AG09319 (cell line): ENCODE measurements at regions not wholly inside any gene's neighbourhood (a gene's known extent, or its start where the extent isn't known, plus 50 kb on each side); places are given as distances from the start of the nearest gene placed in this dataset.
"Not testable (repeated sequence)": the region's sequence is repeated elsewhere in the genome, so short reads cannot be mapped to it uniquely, and the experiment has no call there.

Experiments
- DNase-seq: peaks from one replicate; pipeline ENCODE4 v3.0.0-alpha.2; 2010; ENCODE audit warnings: low read depth; ENCODE audit errors: extremely low read depth
- CTCF ChIP-seq: IDR thresholded peaks from 2 replicates; pipeline ENCODE4 v1.5.1; 2011; ENCODE audit warnings: low read depth, mild to moderate bottlenecking, inconsistent platforms, low read length, moderate library complexity

GRCh38 chr2:13390676-13391075 lies 673.9 kb downstream of the TRIB2 start:
- TF ChIP-seq CTCF = no peak
- no peak for DNase-seq

- no peak for DNase-seq
- no peak for TF ChIP-seq CTCF
These were observed 684.6 kb downstream of the TRIB2 start for GRCh38 chr2:13401312-13401711.

GRCh38 chr2:13413989-13414388 lies 697.3 kb downstream of the TRIB2 start:
- TF ChIP-seq CTCF = no peak
- DNase-seq = no peak

- DNase-seq = no peak
- TF ChIP-seq CTCF = no peak
These were observed 698.2 kb downstream of the TRIB2 start for GRCh38 chr2:13414897-13415296.

- no peak for DNase-seq
- no peak for TF ChIP-seq CTCF
These were observed 717.2 kb downstream of the TRIB2 start for GRCh38 chr2:13433954-13434353.

GRCh38 chr2:13443554-13444261 lies 727.0 kb downstream of the TRIB2 start:
- DNase-seq = not testable (repeated sequence)

GRCh38 chr2:13462464-13462863 lies 745.7 kb downstream of the TRIB2 start:
- TF ChIP-seq CTCF = no peak
- DNase-seq = no peak

GRCh38 chr2:13466076-13466475 lies 749.3 kb downstream of the TRIB2 start:
- TF ChIP-seq CTCF = no peak
- DNase-seq = no peak
